H9 (cell line): ENCODE measurements at regions not wholly inside any gene's neighbourhood (a gene's known extent, or its start where the extent isn't known, plus 50 kb on each side); places are given as distances from the start of the nearest gene placed in this dataset.

ENCODE experiments used
- DNase-seq: peaks from one replicate; pipeline ENCODE4 v3.0.0-alpha.2; 2017
- H2AFZ ChIP-seq: one replicate; pipeline ENCODE4 v1.6.1; 2013; ENCODE audit warnings: mild to moderate bottlenecking, low read length, control low read depth, moderate library complexity
- H2AK5ac ChIP-seq: 2 replicates; pipeline ENCODE4 v1.6.1; 2013; ENCODE audit warnings: low read length, control low read depth, mixed read lengths; ENCODE audit not compliant: insufficient read length
- H2BK120ac ChIP-seq: one replicate; pipeline ENCODE4 v1.6.1; 2013; ENCODE audit warnings: low read depth, mild to moderate bottlenecking, low read length, control low read depth, inconsistent platforms; ENCODE audit not compliant: poor library complexity, severe bottlenecking
- H2BK12ac ChIP-seq: 2 replicates; pipeline ENCODE4 v1.6.1; 2013; ENCODE audit warnings: low read length, control low read depth, mixed read lengths, low read depth; ENCODE audit not compliant: insufficient read length
- H2BK15ac ChIP-seq: 2 replicates; pipeline ENCODE4 v1.6.1; 2013; ENCODE audit warnings: low read depth, low read length, control low read depth
- H2BK20ac ChIP-seq: one replicate; pipeline ENCODE4 v1.6.1; 2013; ENCODE audit warnings: low read depth, mild to moderate bottlenecking, low read length, control low read depth, inconsistent platforms; ENCODE audit not compliant: poor library complexity, severe bottlenecking
- H2BK5ac ChIP-seq: 2 replicates; pipeline ENCODE4 v1.6.1; 2013; ENCODE audit warnings: low read length, control low read depth, mixed read lengths; ENCODE audit not compliant: insufficient read length
- H3K14ac ChIP-seq: 2 replicates; pipeline ENCODE4 v1.6.1; 2013; ENCODE audit warnings: low read length, control low read depth; ENCODE audit not compliant: insufficient read depth
- H3K18ac ChIP-seq: 2 replicates; pipeline ENCODE4 v1.6.1; 2013; ENCODE audit warnings: low read depth, mild to moderate bottlenecking, mixed read lengths, low read length, control low read depth; ENCODE audit not compliant: insufficient read length
- H3K23ac ChIP-seq: 2 replicates; pipeline ENCODE4 v1.6.1; 2013; ENCODE audit warnings: low read length, control low read depth, mixed read lengths, low read depth; ENCODE audit not compliant: insufficient read length
- H3K23me2 ChIP-seq: 2 replicates; pipeline ENCODE4 v1.6.1; 2013; ENCODE audit warnings: low read depth, mild to moderate bottlenecking, mixed read lengths, low read length, control low read depth; ENCODE audit not compliant: insufficient read length, poor library complexity, severe bottlenecking
- H3K27ac ChIP-seq: 2 replicates; pipeline ENCODE4 v1.5.1; 2013; ENCODE audit warnings: low read length, control low read depth, mixed read lengths, low read depth; ENCODE audit not compliant: insufficient read length
- H3K27me3 ChIP-seq: 2 replicates; pipeline ENCODE4 v1.6.1; 2013; ENCODE audit warnings: low read length, control low read depth, inconsistent platforms; ENCODE audit not compliant: insufficient read depth
- H3K4ac ChIP-seq: 2 replicates; pipeline ENCODE4 v1.6.1; 2013; ENCODE audit warnings: low read depth, mild to moderate bottlenecking, control low read depth, inconsistent platforms, low read length, moderate library complexity
- H3K4me1 ChIP-seq: 2 replicates; pipeline ENCODE4 v1.6.1; 2013; ENCODE audit warnings: low read length, control low read depth, inconsistent platforms; ENCODE audit not compliant: insufficient read depth
- H3K4me2 ChIP-seq: 2 replicates; pipeline ENCODE4 v1.6.1; 2013; ENCODE audit warnings: low read length, control low read depth, mixed read lengths; ENCODE audit not compliant: insufficient read length, insufficient read depth
- H3K56ac ChIP-seq: 2 replicates; pipeline ENCODE4 v1.6.1; 2013; ENCODE audit warnings: low read depth, mild to moderate bottlenecking, mixed read lengths, low read length, control low read depth; ENCODE audit not compliant: insufficient read length
- H3K79me1 ChIP-seq: 2 replicates; pipeline ENCODE4 v1.6.1; 2013; ENCODE audit warnings: low read depth, mild to moderate bottlenecking, moderate library complexity, low read length, control low read depth, inconsistent platforms; ENCODE audit not compliant: insufficient read depth, poor library complexity, severe bottlenecking
- H3K79me2 ChIP-seq: 2 replicates; pipeline ENCODE4 v1.6.1; 2013; ENCODE audit warnings: low read length, control low read depth, inconsistent platforms; ENCODE audit not compliant: insufficient read depth
- H3K9ac ChIP-seq: 2 replicates; pipeline ENCODE4 v1.6.1; 2013; ENCODE audit warnings: low read length, control low read depth, mixed read lengths; ENCODE audit not compliant: insufficient read length; ENCODE audit errors: extremely low read depth
- H3K9me3 ChIP-seq: one replicate; pipeline ENCODE4 v1.6.1; 2013; ENCODE audit warnings: low read depth, low read length, inconsistent platforms; ENCODE audit not compliant: control insufficient read depth
- H3T11ph ChIP-seq: one replicate; pipeline ENCODE4 v1.6.1; 2013; ENCODE audit warnings: mild to moderate bottlenecking, low read length, control low read depth, inconsistent platforms
- H4K20me1 ChIP-seq: one replicate; pipeline ENCODE4 v1.6.1; 2013; ENCODE audit not compliant: control insufficient read depth, insufficient read length, insufficient read depth
- H4K5ac ChIP-seq: 2 replicates; pipeline ENCODE4 v1.6.1; 2013; ENCODE audit warnings: low read depth, mild to moderate bottlenecking, mixed read lengths, low read length, control low read depth; ENCODE audit not compliant: insufficient read length
- H4K8ac ChIP-seq: replicated peaks from 2 replicates; pipeline ENCODE4 v1.6.1; 2013; ENCODE audit warnings: low read length, control low read depth, mixed read lengths, low read depth; ENCODE audit not compliant: insufficient read length
- H4K91ac ChIP-seq: 2 replicates; pipeline ENCODE4 v1.6.1; 2013; ENCODE audit warnings: low read depth, mild to moderate bottlenecking, moderate library complexity, mixed read lengths, low read length, control low read depth; ENCODE audit not compliant: insufficient read length
- H3K27ac Mint-ChIP-seq, 3 experiments: 2 replicates in 2 of 3; 3 replicates in 1 of 3; pipeline ENCODE4 v1.8.0; 2020 to 2021; ENCODE audit warnings: mixed read lengths in 3 of 3, mild to moderate bottlenecking in 1 of 3, moderate library complexity in 1 of 3
- H3K27me3 Mint-ChIP-seq: 2 replicates; pipeline ENCODE4 v1.8.0; 2021; ENCODE audit warnings: low read depth, mild to moderate bottlenecking, moderate library complexity, mixed read lengths
- H3K36me3 Mint-ChIP-seq, 3 experiments: 2 replicates in 2 of 3; 3 replicates in 1 of 3; pipeline ENCODE4 v1.8.0; 2020 to 2021; ENCODE audit warnings: low read depth in 3 of 3, mixed read lengths in 3 of 3; ENCODE audit not compliant: insufficient read depth in 1 of 3
- H3K4me1 Mint-ChIP-seq, 2 experiments: 2 replicates each; pipeline ENCODE4 v1.8.0; 2020; ENCODE audit warnings: mixed read lengths in 2 of 2
- H3K4me3 Mint-ChIP-seq, 2 experiments: 2 replicates in 1 of 2; 3 replicates in 1 of 2; pipeline ENCODE4 v1.8.0; 2020 to 2021; ENCODE audit warnings: mild to moderate bottlenecking in 2 of 2, mixed read lengths in 2 of 2, moderate library complexity in 1 of 2
- H3K9me3 Mint-ChIP-seq, 2 experiments: 2 replicates in 1 of 2; 3 replicates in 1 of 2; pipeline ENCODE4 v1.8.0; 2020; ENCODE audit warnings: mild to moderate bottlenecking in 2 of 2, mixed read lengths in 2 of 2, moderate library complexity in 1 of 2
- WGBS: extraction: QIAGEN DNeasy Blood & Tissue Kit; methylation state at CpG from one replicate; pipeline ENCODE4 v1.1.7; 2013; ENCODE audit warnings: missing lambda C conversion rate, low lambda C conversion rate, mixed read lengths; ENCODE audit not compliant: insufficient read length; ENCODE audit errors: extremely low coverage; 5-methylcytosine and 5-hydroxymethylcytosine counted together
- TF ChIP-seq, protein P1 (sequence below): fragments of 200-600 bp; sonication (generic); conservative IDR thresholded peaks from 3 replicates; pipeline ENCODE4 v1.8.0; 2021; ENCODE audit warnings: antibody characterized with exemption, mild to moderate bottlenecking

DNA sequence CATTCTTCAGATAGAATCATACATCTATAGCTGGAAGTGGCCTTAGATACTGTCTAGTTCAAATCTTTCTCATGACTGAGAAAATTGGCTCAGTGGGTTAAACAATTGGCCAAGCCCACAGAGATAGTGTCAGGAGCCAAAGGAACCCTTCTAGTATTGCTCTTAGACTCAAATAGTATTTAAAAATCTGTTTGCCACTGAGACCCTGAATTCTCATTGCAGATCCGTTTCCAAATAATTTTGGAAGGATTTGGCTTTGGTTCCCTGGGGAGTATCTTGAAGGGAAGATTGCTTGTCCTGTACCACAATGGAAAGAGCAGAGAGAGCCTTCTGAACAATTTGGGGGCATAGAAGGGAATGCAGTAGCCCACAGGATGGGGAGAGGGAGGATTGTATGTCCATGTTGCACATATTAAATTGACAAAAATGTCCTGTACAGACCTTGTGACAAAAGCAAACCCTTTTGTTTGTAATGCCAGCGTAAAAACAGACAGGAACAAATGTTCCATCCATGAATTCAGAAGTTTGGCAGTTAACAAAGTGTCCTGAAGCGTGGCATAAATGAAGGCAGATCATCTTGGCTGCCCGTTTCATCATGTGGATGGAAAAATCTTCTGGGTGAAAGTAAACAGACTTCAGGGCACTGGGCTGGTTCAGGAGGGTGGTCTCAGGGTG, 156.4 kb upstream of the RASGRP1 start:
- Histone ChIP-seq H3K18ac (no peak overlapping the region), H3K4ac (no peak overlapping the region), H3K27me3 (no peaks in the 10 kb centered on the region), H3K79me2 (no peaks in the 10 kb centered on the region), H3K27ac (no peak overlapping the region), H3K4me1 (no peaks in the 10 kb centered on the region), H3K23me2 (no peaks in the 10 kb centered on the region), H2BK12ac (no peak overlapping the region), H3K14ac (no peak overlapping the region), H3K9me3 (no peaks in the 10 kb centered on the region), H3K56ac (no peak overlapping the region), H3K9ac (no peak overlapping the region), H3K4me2 (no peak overlapping the region), H3K79me1 (no peaks in the 10 kb centered on the region), H4K91ac (no peak overlapping the region), H3K23ac (no peak overlapping the region), H3T11ph (no peak overlapping the region), H2AFZ (no peak overlapping the region), H2BK15ac (no peak overlapping the region), H4K20me1 (no peaks in the 10 kb centered on the region), H2BK5ac (no peak overlapping the region), H2AK5ac (no peak overlapping the region), H4K8ac (no peak overlapping the region), H2BK20ac (no peak overlapping the region), H4K5ac (no peak overlapping the region), H2BK120ac (no peak overlapping the region)
- TF ChIP-seq, protein P1, sequence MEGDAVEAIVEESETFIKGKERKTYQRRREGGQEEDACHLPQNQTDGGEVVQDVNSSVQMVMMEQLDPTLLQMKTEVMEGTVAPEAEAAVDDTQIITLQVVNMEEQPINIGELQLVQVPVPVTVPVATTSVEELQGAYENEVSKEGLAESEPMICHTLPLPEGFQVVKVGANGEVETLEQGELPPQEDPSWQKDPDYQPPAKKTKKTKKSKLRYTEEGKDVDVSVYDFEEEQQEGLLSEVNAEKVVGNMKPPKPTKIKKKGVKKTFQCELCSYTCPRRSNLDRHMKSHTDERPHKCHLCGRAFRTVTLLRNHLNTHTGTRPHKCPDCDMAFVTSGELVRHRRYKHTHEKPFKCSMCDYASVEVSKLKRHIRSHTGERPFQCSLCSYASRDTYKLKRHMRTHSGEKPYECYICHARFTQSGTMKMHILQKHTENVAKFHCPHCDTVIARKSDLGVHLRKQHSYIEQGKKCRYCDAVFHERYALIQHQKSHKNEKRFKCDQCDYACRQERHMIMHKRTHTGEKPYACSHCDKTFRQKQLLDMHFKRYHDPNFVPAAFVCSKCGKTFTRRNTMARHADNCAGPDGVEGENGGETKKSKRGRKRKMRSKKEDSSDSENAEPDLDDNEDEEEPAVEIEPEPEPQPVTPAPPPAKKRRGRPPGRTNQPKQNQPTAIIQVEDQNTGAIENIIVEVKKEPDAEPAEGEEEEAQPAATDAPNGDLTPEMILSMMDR, result no peak
- no peak for DNase-seq
- Mint-ChIP-seq H3K4me1 (no peaks in the 10 kb centered on the region), H3K9me3 (no peaks in the 10 kb centered on the region; a peak in 1 of 5 replicates), H3K4me3 (no peak overlapping the region), H3K36me3 (no peaks in the 10 kb centered on the region), H3K27me3 (no peaks in the 10 kb centered on the region; the same call in 1 of the 2 replicates), H3K27ac (no peak overlapping the region; a peak in 1 of 7 replicates)
- WGBS, result no CpG with 5 or more reads among the region's 4 CpGs
